ENCODE measurements at regions not wholly inside any gene's neighbourhood (a gene's known extent, or its start where the extent isn't known, plus 50 kb on each side); places are given as distances from the start of the nearest gene placed in this dataset.

- Mint-ChIP-seq H3K4me3 (no peak overlapping the region), H3K27me3 (no peaks in the 10 kb centered on the region), H3K36me3 (ENCODE audit: low read depth) (no peaks in the 10 kb centered on the region), H3K4me1 (ENCODE audit: low read depth) (no peaks in the 10 kb centered on the region), H3K9me3 (peaks cover 38% of the 10 kb centered on the region), H3K27ac (no peak overlapping the region)
- intact Hi-C loops (cut with micrococcal nuclease) = no loop called here
Measured at GRCh38 chr4:36891971-36892370, 352.6 kb upstream of the NWD2 start.

- H3K9me3 Mint-ChIP-seq = peaks cover under 1% of the 10 kb centered on the region
- H3K4me1 Mint-ChIP-seq (ENCODE audit: low read depth) = no peaks in the 10 kb centered on the region
- H3K36me3 Mint-ChIP-seq (ENCODE audit: low read depth) = no peaks in the 10 kb centered on the region
- no peak overlapping the region for H3K27ac Mint-ChIP-seq
- intact Hi-C loops (cut with micrococcal nuclease) = no loop called here
- H3K27me3 Mint-ChIP-seq = no peaks in the 10 kb centered on the region
- H3K4me3 Mint-ChIP-seq = no peak overlapping the region
Measured at GRCh38 chr4:36900446-36900987, 344.0 kb upstream of the NWD2 start.

- Mint-ChIP-seq H3K9me3 (peaks cover 16% of the 10 kb centered on the region), H3K36me3 (ENCODE audit: low read depth) (no peaks in the 10 kb centered on the region), H3K4me1 (ENCODE audit: low read depth) (no peaks in the 10 kb centered on the region), H3K27ac (no peak overlapping the region), H3K4me3 (no peak overlapping the region), H3K27me3 (no peaks in the 10 kb centered on the region)
- intact Hi-C loops (cut with micrococcal nuclease) = no loop called here
Measured at GRCh38 chr4:36904823-36905222, 339.7 kb upstream of the NWD2 start.

- Mint-ChIP-seq H3K27me3 (no peaks in the 10 kb centered on the region), H3K4me1 (ENCODE audit: low read depth) (no peaks in the 10 kb centered on the region), H3K4me3 (no peak overlapping the region), H3K27ac (no peak overlapping the region), H3K36me3 (ENCODE audit: low read depth) (no peaks in the 10 kb centered on the region), H3K9me3 (no peaks in the 10 kb centered on the region)
- intact Hi-C loops (cut with micrococcal nuclease) = no loop called here
Measured at GRCh38 chr4:36914106-36914505, 330.4 kb upstream of the NWD2 start.

GRCh38 chr4:36915717-36916116 lies 328.8 kb upstream of the NWD2 start:
- Mint-ChIP-seq H3K4me1 (ENCODE audit: low read depth) (no peaks in the 10 kb centered on the region), H3K36me3 (ENCODE audit: low read depth) (no peaks in the 10 kb centered on the region), H3K9me3 (no peaks in the 10 kb centered on the region), H3K4me3 (no peak overlapping the region), H3K27ac (no peak overlapping the region), H3K27me3 (no peaks in the 10 kb centered on the region)
- intact Hi-C loops (cut with micrococcal nuclease) = no loop called here

GRCh38 chr4:36917413-36917812 lies 327.1 kb upstream of the NWD2 start:
- Mint-ChIP-seq H3K27ac (no peak overlapping the region), H3K4me3 (no peak overlapping the region), H3K4me1 (ENCODE audit: low read depth) (no peaks in the 10 kb centered on the region), H3K27me3 (no peaks in the 10 kb centered on the region), H3K9me3 (no peaks in the 10 kb centered on the region), H3K36me3 (ENCODE audit: low read depth) (no peaks in the 10 kb centered on the region)
- intact Hi-C loops (cut with micrococcal nuclease) = no loop called here

GRCh38 chr4:36919721-36920120 lies 324.8 kb upstream of the NWD2 start:
- Mint-ChIP-seq H3K27ac (no peak overlapping the region), H3K4me1 (ENCODE audit: low read depth) (no peaks in the 10 kb centered on the region), H3K36me3 (ENCODE audit: low read depth) (no peaks in the 10 kb centered on the region), H3K27me3 (no peaks in the 10 kb centered on the region), H3K9me3 (no peaks in the 10 kb centered on the region), H3K4me3 (no peak overlapping the region)
- intact Hi-C loops (cut with micrococcal nuclease) = no loop called here

GRCh38 chr4:36921476-36922216 lies 322.9 kb upstream of the NWD2 start:
- Mint-ChIP-seq H3K27ac (no peak overlapping the region), H3K36me3 (ENCODE audit: low read depth) (no peaks in the 10 kb centered on the region), H3K4me3 (no peak overlapping the region), H3K27me3 (no peaks in the 10 kb centered on the region), H3K4me1 (ENCODE audit: low read depth) (no peaks in the 10 kb centered on the region), H3K9me3 (no peaks in the 10 kb centered on the region)
- intact Hi-C loops (cut with micrococcal nuclease) = no loop called here

GRCh38 chr4:36930562-36931111 lies 313.9 kb upstream of the NWD2 start:
- Mint-ChIP-seq H3K27ac (no peak overlapping the region), H3K4me1 (ENCODE audit: low read depth) (no peaks in the 10 kb centered on the region), H3K36me3 (ENCODE audit: low read depth) (no peaks in the 10 kb centered on the region), H3K9me3 (no peaks in the 10 kb centered on the region), H3K27me3 (no peaks in the 10 kb centered on the region), H3K4me3 (no peak overlapping the region)
- intact Hi-C loops (cut with micrococcal nuclease) = no loop called here

- Mint-ChIP-seq H3K4me1 (ENCODE audit: low read depth) (no peaks in the 10 kb centered on the region), H3K27me3 (no peaks in the 10 kb centered on the region), H3K4me3 (no peak overlapping the region), H3K36me3 (ENCODE audit: low read depth) (no peaks in the 10 kb centered on the region), H3K9me3 (no peaks in the 10 kb centered on the region), H3K27ac (no peak overlapping the region)
- intact Hi-C loops (cut with micrococcal nuclease) = no loop called here
Measured at GRCh38 chr4:36944232-36944631, 300.3 kb upstream of the NWD2 start.

GRCh38 chr4:36961420-36961819 lies 283.1 kb upstream of the NWD2 start:
- H3K4me1 Mint-ChIP-seq (ENCODE audit: low read depth) = no peaks in the 10 kb centered on the region
- no peaks in the 10 kb centered on the region for H3K9me3 Mint-ChIP-seq
- H3K36me3 Mint-ChIP-seq (ENCODE audit: low read depth) = no peaks in the 10 kb centered on the region
- H3K27me3 Mint-ChIP-seq = no peaks in the 10 kb centered on the region
- intact Hi-C loops (cut with micrococcal nuclease) = no loop called here
- no peak overlapping the region for H3K4me3 Mint-ChIP-seq
- no peak overlapping the region for H3K27ac Mint-ChIP-seq

- H3K4me3 Mint-ChIP-seq = no peak overlapping the region
- intact Hi-C loops (cut with micrococcal nuclease) = no loop called here
- no peak overlapping the region for H3K27ac Mint-ChIP-seq
- no peaks in the 10 kb centered on the region for H3K4me1 Mint-ChIP-seq (ENCODE audit: low read depth)
- no peaks in the 10 kb centered on the region for H3K27me3 Mint-ChIP-seq
- H3K9me3 Mint-ChIP-seq = no peaks in the 10 kb centered on the region
- no peaks in the 10 kb centered on the region for H3K36me3 Mint-ChIP-seq (ENCODE audit: low read depth)
Measured at GRCh38 chr4:36966756-36967460, 277.6 kb upstream of the NWD2 start.

GRCh38 chr4:36979533-36979932 lies 265.0 kb upstream of the NWD2 start:
- Mint-ChIP-seq H3K9me3 (no peaks in the 10 kb centered on the region), H3K27me3 (no peaks in the 10 kb centered on the region), H3K27ac (no peak overlapping the region), H3K4me3 (no peak overlapping the region), H3K4me1 (ENCODE audit: low read depth) (no peaks in the 10 kb centered on the region), H3K36me3 (ENCODE audit: low read depth) (no peaks in the 10 kb centered on the region)
- intact Hi-C loops (cut with micrococcal nuclease) = no loop called here

GRCh38 chr4:36990128-36990872 lies 254.2 kb upstream of the NWD2 start:
- Mint-ChIP-seq H3K36me3 (ENCODE audit: low read depth) (no peaks in the 10 kb centered on the region), H3K4me1 (ENCODE audit: low read depth) (no peaks in the 10 kb centered on the region), H3K4me3 (no peak overlapping the region), H3K27ac (no peak overlapping the region), H3K9me3 (peaks cover 6% of the 10 kb centered on the region), H3K27me3 (no peaks in the 10 kb centered on the region)
- intact Hi-C loops (cut with micrococcal nuclease) = no loop called here
